OCI-LY3 (cell line): ENCODE measurements at regions not wholly inside any gene's neighbourhood (a gene's known extent, or its start where the extent isn't known, plus 50 kb on each side); places are given as distances from the start of the nearest gene placed in this dataset.

Experiments used
- EZH2phosphoT487 ChIP-seq: fragments of 200-600 bp; shearing (Covaris generic); IDR thresholded peaks from 2 replicates; pipeline ENCODE4 v1.6.1; 2018; ENCODE audit warnings: antibody characterized with exemption, mixed run types, low read depth
- TF ChIP-seq, protein P1 (sequence below): fragments of 200-600, 300-600 bp; sonication (generic); IDR thresholded peaks from 2 replicates; pipeline ENCODE4 v1.5.1; 2014; ENCODE audit warnings: antibody characterized with exemption, low read length, low read depth

DNA sequence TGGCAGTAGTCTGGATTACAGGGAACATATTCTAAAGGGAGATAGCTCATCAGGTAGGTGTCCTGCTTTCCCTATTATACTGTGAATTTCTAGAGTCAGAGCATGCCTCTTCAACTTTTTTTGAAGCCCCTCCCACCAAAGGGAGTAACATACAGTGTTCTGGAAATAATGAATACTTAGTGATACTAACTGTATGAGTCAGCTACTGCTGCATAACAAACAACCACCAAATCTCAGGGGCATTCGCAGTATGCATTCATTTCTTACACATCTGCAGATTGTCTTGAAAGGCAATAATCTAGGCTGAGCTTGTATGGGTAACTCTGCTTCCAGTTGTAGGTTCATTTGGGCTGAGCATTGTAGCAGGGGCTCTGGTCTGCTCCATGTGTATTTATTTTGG, 409.7 kb upstream of the SPRED2 start:
- TF ChIP-seq, protein P1, sequence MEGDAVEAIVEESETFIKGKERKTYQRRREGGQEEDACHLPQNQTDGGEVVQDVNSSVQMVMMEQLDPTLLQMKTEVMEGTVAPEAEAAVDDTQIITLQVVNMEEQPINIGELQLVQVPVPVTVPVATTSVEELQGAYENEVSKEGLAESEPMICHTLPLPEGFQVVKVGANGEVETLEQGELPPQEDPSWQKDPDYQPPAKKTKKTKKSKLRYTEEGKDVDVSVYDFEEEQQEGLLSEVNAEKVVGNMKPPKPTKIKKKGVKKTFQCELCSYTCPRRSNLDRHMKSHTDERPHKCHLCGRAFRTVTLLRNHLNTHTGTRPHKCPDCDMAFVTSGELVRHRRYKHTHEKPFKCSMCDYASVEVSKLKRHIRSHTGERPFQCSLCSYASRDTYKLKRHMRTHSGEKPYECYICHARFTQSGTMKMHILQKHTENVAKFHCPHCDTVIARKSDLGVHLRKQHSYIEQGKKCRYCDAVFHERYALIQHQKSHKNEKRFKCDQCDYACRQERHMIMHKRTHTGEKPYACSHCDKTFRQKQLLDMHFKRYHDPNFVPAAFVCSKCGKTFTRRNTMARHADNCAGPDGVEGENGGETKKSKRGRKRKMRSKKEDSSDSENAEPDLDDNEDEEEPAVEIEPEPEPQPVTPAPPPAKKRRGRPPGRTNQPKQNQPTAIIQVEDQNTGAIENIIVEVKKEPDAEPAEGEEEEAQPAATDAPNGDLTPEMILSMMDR = no peak
- TF ChIP-seq EZH2phosphoT487 = no peak
